WI38 (cell line): ENCODE measurements at regions not wholly inside any gene's neighbourhood (a gene's known extent, or its start where the extent isn't known, plus 50 kb on each side); places are given as distances from the start of the nearest gene placed in this dataset.

Source experiments
- H3K4me3 ChIP-seq: 2 replicates; pipeline ENCODE4 v1.5.1; 2011; ENCODE audit warnings: low read depth, mild to moderate bottlenecking, control low read depth, low read length
- CTCF ChIP-seq: IDR thresholded peaks from 2 replicates; pipeline ENCODE4 v1.5.1; 2012; ENCODE audit warnings: low read depth, mild to moderate bottlenecking, control low read depth, low read length

GRCh38 chr2:122469147-122469546 lies 713.7 kb downstream of the TSN start:
- H3K4me3 ChIP-seq = no peak overlapping the region
- TF ChIP-seq CTCF = no peak

- H3K4me3 ChIP-seq = no peak overlapping the region
- no peak for TF ChIP-seq CTCF
Observed at GRCh38 chr2:122471753-122472152, 716.3 kb downstream of the TSN start.

GRCh38 chr2:122478117-122478516 lies 722.7 kb downstream of the TSN start:
- no peak for TF ChIP-seq CTCF
- H3K4me3 ChIP-seq = no peak overlapping the region

- TF ChIP-seq CTCF = no peak
- no peak overlapping the region for H3K4me3 ChIP-seq
Observed at GRCh38 chr2:122478771-122479170, 723.3 kb downstream of the TSN start.

GRCh38 chr2:122480501-122481243 lies 725.2 kb downstream of the TSN start:
- H3K4me3 ChIP-seq = no peak overlapping the region
- no peak for TF ChIP-seq CTCF

DNA sequence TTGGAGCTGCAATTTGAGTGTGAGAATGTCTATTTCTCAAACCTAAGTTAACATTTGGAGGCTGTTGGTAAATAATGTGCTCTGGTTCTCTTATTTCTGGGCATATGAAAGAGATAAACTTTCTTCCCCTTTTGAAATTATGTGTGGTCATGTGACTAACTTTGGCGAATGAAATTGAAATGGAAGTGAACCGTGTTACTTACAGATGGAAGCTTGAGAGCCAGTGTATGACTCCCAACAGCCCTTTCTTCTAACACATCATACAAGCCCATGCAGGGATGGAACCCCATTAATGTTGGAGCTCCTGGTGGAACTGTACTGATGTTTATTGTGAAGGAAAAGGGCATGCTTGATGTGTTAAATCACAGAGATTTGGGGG lies 725.8 kb downstream of the TSN start:
- H3K4me3 ChIP-seq = no peak overlapping the region
- TF ChIP-seq CTCF = no peak

- no peak for TF ChIP-seq CTCF
- no peak overlapping the region for H3K4me3 ChIP-seq
Observed at GRCh38 chr2:122481717-122482116, 726.3 kb downstream of the TSN start.
